ENCODE measurements at regions not wholly inside any gene's neighbourhood (a gene's known extent, or its start where the extent isn't known, plus 50 kb on each side); places are given as distances from the start of the nearest gene placed in this dataset.
"Not testable (repeated sequence)": the region's sequence is repeated elsewhere in the genome, so short reads cannot be mapped to it uniquely, and the experiment has no call there.

DNA sequence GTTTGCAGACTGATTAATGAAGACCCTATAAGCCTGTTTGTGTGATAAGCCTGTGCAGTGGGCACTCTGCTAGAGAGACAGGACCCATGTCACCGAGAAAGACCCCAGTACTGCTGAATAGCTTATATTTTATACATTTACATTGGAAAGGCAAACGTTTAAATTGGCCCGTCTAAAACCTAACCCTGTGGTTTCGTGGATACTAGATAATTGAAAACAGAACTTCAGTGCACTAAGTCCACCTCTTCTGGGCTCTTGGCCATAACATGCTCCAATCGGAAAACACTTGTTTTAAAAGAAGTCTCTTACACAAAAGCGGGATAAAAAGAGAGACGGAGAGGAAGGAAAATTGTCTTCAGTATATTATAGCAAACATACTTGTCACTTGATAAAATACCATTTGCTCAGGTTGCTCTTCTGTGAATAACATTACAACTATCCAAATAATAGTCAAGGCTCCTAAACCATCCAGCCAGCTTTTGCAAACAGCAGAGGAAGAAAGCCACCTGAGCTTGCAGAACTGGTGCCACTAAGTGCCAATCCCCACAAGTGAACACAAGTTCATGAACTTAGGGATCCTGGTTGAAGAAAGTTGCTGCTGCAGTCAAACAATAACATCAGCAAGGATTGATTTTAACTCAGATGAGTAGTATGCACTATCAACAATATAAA lies 218.4 kb upstream of the FN1 start:
- no peak for DNase-seq (ENCODE audit: low spot score)

DNA sequence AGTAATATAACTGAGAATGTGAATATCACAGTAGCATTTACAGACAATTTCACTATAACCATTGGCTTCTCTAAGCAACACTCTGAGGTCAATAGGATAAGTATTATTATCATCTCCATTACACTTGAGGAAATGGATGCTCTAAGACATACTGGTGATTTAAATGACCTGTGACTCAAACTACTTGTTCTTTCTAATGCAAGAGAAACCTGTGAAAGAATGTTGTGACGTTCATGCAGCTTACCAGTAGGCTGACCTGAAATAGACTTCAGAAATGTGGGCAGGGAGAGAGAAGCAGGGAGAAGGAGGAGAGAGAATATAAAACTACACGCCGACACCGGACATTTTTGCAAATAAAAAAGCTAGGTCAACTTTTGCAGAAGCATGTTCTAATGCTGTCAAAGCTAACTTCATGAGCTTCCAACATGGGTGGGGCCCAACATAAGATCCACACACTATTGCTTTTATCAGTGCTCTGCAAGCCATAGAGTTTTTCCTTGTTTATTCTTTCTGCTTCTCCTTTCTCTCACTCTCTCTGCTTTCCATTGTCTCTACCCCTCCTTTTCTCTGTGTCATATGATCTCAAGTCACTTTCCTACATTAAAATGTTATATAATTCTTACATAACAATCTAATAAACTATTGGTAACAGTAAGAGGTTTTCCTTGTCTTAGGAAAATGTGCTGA lies 217.6 kb upstream of the FN1 start:
- no peak for DNase-seq (ENCODE audit: low spot score)

DNA sequence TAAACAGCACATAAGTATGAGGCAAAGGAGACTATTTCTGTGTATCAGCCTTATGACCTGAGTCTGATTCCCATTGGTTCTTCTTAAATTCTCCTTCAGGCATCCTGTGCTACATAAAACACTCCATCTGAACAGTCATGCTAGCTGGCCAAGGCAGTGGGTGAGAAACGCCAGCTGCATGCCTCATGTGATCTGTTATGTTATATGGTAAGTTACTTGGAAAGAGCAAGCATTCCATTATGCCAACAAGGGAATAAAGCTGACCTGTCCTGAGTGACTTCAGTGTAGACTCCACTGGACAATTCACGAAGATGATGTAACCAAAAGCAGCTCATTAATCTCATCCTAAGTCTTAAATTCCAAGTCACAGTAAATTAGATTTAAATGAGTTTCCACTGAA lies 216.5 kb upstream of the FN1 start:
- no peak for DNase-seq (ENCODE audit: low spot score)

DNA sequence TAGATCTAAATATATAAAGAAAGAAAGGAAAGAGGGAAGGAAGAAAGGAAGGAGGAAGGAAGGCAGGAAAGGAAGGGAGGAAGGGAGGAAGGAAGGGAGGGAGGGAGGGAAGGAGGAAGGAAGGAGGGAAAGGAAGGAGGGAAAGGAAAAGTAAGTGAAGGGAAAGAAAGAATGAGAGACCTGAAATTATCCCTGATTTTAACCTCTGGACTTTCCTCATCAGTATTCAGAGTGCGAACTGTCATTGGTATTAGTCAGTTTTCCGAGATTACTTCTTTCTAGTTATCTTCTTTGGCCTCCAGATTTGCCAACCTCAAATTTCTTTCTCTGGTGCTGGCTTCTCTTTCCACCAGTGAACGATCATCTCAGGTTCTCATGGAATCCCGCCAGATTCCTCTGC lies 215.5 kb upstream of the FN1 start:
- DNase-seq (ENCODE audit: low spot score), result no peak

DNA sequence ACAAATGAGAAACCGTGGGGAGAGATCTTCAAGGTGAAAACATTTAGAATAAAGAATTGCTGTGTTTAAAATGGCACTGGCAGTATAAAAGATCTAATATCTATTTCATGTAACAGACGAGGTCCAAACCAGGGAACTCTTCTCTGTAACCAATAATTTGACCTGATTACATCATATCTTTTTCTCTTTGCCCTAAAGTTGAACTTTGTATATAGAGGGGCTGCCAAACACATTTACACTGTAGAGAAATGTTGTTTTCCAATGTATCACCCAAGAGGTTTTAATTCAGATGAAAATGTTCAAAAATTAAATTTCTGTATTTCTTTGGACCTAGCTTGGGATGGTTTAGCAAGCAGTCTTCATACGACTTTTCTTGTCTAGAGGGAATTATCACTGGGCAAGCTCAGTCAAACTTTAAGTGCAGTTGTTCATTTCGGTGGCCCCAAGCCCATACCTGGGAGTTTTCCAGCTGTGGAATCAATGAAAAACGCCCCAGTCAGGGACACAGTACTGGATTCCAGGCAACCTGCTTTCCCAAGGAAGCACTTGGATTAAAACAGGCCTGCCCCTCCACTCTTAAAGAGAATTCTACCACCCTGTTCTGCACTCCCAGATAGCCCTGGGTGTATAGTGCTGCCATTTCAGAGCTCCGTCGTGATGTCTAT lies 208.5 kb upstream of the FN1 start:
- DNase-seq (ENCODE audit: low spot score), result no peak

DNA sequence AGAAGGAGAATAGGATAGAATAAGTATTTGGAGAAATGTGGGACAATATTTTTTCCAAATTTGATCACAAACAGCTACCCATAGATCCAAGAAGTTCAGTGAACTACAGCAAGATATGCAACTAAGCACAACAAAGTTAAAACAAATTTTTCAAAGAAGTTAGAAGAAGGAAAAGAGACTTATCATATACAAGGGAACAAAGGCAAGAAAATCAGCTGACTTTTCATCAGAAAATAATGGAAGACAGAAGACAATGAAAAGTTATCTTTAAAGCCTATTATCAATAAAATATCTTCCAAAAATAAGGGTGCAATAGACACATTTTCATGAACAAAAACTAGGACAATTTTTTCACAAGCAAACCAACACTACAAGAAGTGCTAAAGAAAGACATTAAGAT lies 202.8 kb upstream of the FN1 start:
- DNase-seq (ENCODE audit: low spot score), result no peak

DNA sequence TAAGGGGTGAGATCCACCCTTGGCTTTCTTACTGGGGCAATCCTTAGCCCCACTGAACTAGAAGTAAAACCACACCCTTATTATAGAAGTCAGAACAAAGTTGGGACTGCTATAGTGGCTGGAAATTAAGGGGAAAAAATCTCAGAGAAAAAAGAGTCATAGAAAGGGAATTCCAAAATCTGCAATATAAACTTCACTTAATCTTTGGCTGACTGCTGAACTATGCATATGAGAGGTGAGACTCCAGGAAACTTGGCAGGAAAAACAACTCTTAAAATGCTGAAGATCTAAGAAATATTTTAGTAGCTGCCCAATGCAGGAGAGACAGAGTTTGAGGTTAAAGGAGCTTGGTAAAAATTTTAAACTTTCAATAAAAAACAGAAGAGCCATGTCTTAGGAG lies 201.8 kb upstream of the FN1 start:
- no peak for DNase-seq (ENCODE audit: low spot score)

DNA sequence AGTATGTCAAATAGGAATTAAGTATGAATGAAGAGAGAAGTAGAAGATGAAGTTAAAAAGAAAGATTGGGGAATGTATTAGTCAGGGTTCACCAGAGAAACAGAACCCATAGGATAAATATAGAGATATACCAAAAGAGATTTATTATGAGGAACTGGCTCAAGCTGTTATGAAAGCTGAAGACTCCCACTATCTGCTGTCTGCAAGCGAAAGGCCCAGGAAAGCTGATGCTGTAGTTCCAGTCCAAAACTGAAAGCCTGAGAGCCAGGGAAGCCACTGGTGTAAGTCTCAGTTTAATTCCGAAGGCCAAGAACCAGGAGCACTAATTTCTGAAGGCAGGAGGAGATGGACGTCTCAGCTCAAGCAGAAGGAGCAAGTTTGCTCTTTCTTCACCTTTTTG lies 200.9 kb upstream of the FN1 start:
- DNase-seq (ENCODE audit: low spot score), result no peak

DNA sequence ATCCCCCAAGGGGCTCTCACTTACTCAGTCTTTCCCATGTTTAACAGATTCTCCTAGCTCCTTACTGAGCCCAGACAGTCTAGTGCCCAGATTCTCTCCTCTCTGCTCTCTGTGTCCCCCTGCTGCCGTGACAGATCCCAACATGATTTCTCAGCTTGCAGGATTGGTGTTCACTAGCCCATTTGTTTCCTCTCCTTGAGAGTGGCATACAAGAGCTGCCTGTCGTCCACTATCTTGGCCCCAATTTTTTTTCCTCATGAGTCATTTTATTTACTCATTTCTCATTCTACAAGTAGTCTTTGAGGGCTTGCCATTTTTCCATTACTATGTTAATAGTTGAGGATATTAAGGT lies 199.9 kb upstream of the FN1 start:
- no peak for DNase-seq (ENCODE audit: low spot score)

DNA sequence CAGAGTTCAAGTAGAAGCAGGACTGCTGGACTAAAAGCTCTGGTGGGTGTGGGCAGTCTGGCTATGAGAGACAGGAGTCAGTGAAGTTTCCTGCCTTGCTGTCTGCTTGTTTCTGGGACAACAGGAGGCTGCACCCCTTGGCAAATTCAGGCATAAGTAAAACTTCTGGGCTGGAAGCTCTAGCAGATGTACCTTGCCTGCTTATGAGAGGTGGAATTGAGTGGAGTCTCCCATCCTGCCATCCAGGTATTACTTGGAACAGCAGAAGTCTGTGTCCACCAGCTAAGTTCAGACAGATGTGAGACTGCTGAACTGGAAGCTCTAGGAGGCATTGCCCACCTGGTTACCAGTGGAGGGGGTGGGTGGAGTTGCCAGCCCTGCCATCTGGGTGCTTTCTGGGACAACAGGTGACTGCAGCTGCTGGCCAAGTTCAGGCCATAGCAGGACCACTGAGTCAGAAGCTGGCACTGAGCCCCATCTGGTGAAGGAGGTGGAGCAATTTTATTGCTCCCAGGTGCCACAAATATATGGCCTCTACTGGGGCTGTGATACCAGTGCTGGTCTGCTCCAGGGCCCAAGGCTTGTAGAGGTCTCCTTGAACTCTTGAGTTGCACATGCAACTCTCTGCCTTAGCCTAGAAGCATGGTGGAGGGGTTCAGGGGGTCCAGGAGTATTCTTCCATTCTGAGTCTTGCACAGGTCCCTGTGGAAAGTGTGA lies 199.4 kb upstream of the FN1 start:
- DNase-seq (ENCODE audit: low spot score), result no peak

DNA sequence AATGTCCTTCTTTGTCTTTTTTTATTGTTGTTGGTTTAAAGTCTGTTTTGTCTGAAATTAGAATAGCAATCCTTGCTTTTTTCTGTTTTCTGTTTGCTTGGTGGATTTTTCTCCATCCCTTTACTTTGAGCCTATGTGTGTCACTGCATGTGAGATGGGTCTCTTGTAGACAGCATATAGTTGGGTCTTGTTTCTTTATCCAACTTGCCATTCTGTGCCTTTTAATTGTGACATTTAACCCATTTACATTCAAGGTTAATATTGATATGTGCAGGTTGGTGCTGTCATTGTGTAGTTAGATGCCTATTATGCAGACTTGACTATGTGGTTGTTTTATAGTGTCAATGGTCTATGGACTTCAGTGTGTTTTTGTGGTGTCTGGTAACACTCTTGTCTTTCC lies 197.5 kb upstream of the FN1 start:
- no peak for DNase-seq (ENCODE audit: low spot score)

DNA sequence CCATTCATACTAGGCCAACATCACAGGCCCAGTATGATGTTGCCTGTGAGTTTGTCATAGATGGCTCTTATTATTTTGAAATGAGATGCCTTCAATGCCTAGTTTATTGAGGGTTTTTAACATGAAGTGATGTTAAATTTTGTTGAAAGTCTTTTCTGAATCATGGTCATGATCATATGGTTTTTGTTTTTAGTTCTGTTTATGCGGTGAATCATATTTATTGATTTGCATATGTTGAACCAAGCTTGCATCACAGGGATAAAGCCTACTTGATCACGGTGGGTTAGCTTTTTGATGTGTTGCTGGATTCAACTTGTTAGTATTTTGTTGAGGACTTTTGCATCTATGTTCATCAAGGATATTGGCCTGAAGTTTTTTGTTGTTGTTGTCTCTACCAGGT lies 195.8 kb upstream of the FN1 start:
- DNase-seq (ENCODE audit: low spot score), result no peak

DNA sequence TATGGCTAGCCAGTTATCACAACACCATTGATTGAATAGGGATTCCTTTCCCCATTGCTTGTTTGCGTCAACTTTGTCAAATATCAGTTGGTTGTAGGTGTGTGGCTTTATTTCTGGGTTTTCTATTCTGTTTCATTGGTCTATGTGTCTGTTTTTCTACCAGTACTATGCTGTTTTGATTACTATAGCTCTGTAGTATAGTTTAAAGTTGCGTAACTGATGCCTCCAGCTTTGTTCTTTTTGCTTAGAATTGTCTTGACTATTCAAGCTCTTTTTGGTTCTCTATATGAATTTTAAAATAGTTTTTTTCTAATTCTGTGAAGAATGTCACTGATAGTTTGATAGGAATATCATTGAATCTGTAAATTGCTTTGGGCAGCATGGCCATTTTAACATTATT lies 194.9 kb upstream of the FN1 start:
- DNase-seq (ENCODE audit: low spot score), result not testable (repeated sequence)

DNA sequence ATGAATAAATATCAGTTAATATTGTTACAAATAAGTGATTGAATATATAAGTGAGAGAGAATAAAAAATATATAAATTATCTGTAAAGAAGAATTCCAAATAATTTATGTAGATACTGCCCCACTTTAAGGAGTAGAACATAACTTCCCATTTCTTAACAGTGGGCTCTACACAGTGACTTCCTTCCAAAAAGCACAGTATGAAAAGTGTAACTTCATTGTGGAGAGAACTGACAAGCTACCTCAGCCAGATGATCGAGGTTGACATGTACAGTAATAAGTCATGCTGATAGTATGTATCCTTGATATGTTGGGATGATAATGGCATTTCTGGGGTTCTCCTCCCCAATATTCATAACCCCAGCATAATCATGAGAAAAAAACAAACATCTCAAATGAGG lies 191.9 kb upstream of the FN1 start:
- DNase-seq (ENCODE audit: low spot score), result no peak

DNA sequence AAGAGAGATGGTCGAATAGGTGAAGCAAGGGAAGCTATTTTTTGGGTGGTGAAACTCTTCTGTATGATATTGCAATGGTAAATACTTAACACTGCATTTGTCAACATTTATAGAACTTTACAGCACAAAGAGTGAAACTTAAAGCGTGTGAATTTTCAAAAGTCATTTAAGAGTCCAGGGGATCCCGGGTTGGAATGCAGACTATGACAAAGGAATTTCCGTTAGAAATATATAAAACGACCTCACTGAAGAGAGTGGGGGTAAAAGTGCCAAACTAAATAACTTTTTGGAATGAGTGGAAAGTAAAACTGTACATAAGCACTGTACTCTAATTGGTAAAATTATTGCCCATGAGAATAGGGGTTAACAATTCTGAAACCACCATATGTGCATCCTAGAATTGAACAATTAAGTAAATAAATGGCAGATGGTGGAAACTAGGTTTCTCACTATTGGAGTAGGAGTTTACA lies 191.0 kb upstream of the FN1 start:
- no peak for DNase-seq (ENCODE audit: low spot score)

DNA sequence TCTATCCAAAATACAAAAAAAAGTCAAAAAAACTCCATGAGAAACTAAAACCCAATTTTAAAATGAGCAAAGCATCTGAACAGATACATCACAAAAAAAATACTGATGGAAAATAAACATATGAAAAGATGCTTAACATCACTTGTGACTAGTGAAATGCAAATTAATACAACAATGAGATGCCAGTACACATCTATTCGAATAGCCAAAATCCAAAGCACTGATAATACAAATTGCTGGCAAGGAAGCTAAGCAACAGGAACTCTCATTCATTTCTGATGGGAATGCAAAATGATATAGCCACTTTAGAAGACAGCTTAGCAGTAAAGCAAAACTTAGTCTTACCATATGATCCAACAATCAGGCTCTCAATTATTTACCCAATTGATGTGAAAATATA lies 190.2 kb upstream of the FN1 start:
- no peak for DNase-seq (ENCODE audit: low spot score)

DNA sequence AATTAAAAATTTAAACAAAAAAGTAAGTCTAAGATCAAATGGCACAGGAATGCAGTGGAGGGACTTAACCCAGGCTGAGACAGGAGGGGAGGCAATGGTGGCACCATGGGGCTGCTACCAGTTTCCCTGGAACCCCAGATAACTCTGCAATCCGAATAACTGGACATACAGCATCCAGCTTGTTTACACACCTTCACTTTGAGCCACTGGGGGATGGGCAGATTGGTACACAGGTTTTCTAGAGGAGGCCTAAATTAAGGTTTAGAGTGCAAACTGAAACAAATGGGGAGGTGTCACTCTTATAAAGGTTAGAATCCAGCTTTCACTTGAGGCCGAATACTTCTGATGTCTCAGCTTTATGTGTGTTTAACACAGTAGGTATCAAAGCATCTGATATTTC lies 189.3 kb upstream of the FN1 start:
- no peak for DNase-seq (ENCODE audit: low spot score)

DNA sequence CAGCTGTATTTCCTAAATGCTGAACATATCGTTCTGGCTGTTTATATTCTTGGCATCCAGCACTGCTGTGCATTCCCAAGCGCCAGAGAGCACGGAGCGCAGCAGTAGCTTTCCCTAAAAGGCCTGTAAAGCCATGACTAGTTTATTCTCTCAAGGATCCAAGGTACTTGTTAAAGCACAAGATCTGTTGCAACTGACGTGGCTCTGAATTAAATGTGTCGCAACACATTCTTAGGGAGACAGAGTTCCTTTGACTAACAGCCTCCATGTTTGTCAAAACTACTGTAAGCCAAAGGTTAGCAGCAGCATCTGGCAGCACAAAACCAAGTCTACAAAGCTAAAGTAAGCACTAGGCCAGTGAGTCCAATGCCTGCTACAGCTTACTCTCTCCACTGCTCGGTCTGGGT lies 188.6 kb upstream of the FN1 start:
- no peak for DNase-seq (ENCODE audit: low spot score)

DNA sequence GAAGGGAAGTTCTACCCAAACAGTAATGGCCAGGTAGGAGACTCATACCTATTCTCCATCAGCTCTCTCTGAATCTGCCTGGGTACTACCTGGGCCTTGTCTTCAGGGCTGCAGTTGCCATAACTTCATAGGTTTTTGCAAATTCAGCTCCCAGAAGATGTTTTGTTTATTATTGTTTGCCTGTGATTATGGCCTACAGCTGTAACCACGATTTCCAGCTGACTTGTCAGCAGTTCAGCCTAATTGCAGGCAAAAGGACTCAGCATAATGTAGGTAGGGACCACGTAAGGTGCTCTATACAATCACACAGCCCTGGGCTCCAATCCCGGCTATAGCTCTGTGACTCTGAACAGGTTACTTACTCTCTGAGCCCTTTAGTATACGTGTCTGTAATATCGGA lies 187.0 kb upstream of the FN1 start:
- DNase-seq (ENCODE audit: low spot score), result no peak

DNA sequence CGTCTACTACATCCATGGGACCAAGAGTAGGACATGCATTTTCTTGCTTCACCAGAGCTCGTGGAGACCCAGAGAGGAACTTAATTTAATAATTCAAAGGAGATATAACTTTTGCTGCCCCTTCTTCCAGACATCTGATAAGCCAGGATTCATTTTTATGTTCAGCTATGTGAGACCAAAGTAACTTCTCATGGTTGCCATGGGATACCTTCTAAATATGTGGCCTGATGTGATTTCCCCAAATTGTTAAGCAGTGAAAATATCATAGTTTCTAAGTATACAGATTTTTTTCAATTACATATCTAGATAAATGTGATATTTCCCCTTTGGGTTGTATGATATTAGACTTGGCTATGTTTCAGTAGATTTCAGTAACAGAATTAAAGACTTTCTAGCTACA lies 185.5 kb upstream of the FN1 start:
- no peak for DNase-seq (ENCODE audit: low spot score)

DNA sequence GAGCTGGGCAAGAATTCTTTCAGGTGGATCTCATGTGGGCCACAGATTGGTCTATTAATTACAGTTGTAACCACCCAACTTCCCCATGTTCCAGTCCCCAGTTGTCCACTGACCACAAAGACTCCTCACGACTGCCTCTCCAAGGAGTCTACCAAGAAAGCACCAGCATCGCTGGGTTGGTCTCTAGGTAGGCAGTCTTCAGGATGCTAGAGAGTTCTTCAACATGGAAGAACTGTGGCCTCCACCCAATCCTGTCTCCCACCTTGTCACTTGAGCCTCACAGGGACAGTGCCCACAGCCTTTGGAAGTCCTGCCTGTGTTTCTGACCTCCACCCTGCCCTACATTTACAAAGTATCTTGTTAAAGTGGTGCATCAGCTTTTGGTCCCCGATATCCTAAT lies 184.7 kb upstream of the FN1 start:
- no peak for DNase-seq (ENCODE audit: low spot score)

DNA sequence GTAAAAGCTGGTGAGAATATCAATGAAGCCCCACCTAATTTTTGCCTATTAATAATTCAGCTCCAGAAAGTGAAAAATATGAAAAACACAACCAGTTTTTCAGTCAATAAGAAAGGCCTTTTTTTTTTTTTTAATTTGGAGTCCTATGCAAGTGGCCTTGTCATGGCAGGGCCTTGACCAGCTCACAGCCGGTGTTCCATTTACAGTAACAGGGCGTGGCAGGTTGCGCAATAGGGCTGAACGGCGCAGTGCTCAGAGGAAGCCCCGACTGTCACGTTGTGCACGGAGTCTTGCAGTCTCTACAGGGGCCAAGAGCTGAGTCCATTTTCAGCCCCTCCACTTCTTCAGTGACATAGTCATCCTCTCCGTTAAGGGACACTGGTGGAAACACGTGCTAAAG lies 184.1 kb upstream of the FN1 start:
- no peak for DNase-seq (ENCODE audit: low spot score)
